IMR-90 (cell line): ENCODE measurements at regions not wholly inside any gene's neighbourhood (a gene's known extent, or its start where the extent isn't known, plus 50 kb on each side); places are given as distances from the start of the nearest gene placed in this dataset.
"Not testable (repeated sequence)": the region's sequence is repeated elsewhere in the genome, so short reads cannot be mapped to it uniquely, and the experiment has no call there.

Source experiments
- BHLHE40 ChIP-seq: fragments of 150-350 bp; IDR thresholded peaks from 2 replicates; pipeline ENCODE4 v1.6.1; 2016; ENCODE audit warnings: mild to moderate bottlenecking, low read depth, low read length
- CHD1 ChIP-seq: IDR thresholded peaks from 2 replicates; pipeline ENCODE4 v1.6.1; 2012; ENCODE audit warnings: low read depth, low read length, improper control_type of control experiment
- FOS ChIP-seq: fragments of 150-350 bp; IDR thresholded peaks from 2 replicates; pipeline ENCODE4 v1.6.1; 2016; ENCODE audit warnings: low read depth, low read length
- MAFK ChIP-seq: IDR thresholded peaks from 2 replicates; pipeline ENCODE4 v1.6.1; 2012; ENCODE audit warnings: low read depth, low read length, improper control_type of control experiment
- MAZ ChIP-seq: IDR thresholded peaks from 2 replicates; pipeline ENCODE4 v1.6.1; 2012; ENCODE audit warnings: low read depth, mild to moderate bottlenecking, low read length, improper control_type of control experiment, moderate library complexity, borderline replicate concordance
- POLR2A ChIP-seq: IDR thresholded peaks from 2 replicates; pipeline ENCODE4 v1.6.1; 2012; ENCODE audit warnings: mild to moderate bottlenecking, low read depth, low read length
- RAD21 ChIP-seq: IDR thresholded peaks from 2 replicates; pipeline ENCODE4 v1.6.1; 2012; ENCODE audit warnings: low read length, improper control_type of control experiment
- SMC3 ChIP-seq: fragments of 150-350 bp; IDR thresholded peaks from 2 replicates; pipeline ENCODE4 v1.6.1; 2016; ENCODE audit warnings: low read depth, mild to moderate bottlenecking, antibody characterized with exemption, low read length, moderate library complexity
- TF ChIP-seq, protein P1 (sequence below): conservative IDR thresholded peaks from 2 replicates; pipeline ENCODE4 v1.5.1; 2012; ENCODE audit warnings: mild to moderate bottlenecking, low read depth, low read length, improper control_type of control experiment
- TF ChIP-seq, protein P2 (sequence below): fragments of 150-350 bp; IDR thresholded peaks from 2 replicates; pipeline ENCODE4 v1.6.1; 2017; ENCODE audit warnings: mild to moderate bottlenecking, antibody characterized with exemption, low read length, low read depth

DNA sequence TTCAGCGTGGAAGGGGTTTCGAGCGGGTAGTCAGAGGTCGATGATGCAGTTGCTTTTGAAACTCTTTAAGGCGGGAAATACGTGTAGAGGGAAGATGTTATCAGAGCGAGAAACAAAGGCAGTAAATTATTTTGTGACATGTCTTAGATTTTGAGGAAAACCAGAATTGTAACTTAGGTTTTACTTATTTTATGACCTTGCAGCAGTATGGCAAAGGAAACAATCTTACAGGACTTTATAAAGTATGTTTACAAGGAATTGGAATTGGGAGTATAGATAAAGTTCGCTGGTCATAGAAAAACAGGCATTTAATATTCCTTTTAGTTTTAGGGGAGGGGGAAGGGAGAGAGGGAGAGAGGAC lies 103.3 kb downstream of the FAM72B start:
- TF ChIP-seq POLR2A, CHD1, RAD21, BHLHE40, SMC3, MAZ, FOS, MAFK: not testable (repeated sequence)
- TF ChIP-seq, protein P1, sequence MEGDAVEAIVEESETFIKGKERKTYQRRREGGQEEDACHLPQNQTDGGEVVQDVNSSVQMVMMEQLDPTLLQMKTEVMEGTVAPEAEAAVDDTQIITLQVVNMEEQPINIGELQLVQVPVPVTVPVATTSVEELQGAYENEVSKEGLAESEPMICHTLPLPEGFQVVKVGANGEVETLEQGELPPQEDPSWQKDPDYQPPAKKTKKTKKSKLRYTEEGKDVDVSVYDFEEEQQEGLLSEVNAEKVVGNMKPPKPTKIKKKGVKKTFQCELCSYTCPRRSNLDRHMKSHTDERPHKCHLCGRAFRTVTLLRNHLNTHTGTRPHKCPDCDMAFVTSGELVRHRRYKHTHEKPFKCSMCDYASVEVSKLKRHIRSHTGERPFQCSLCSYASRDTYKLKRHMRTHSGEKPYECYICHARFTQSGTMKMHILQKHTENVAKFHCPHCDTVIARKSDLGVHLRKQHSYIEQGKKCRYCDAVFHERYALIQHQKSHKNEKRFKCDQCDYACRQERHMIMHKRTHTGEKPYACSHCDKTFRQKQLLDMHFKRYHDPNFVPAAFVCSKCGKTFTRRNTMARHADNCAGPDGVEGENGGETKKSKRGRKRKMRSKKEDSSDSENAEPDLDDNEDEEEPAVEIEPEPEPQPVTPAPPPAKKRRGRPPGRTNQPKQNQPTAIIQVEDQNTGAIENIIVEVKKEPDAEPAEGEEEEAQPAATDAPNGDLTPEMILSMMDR: not testable (repeated sequence)
- TF ChIP-seq, protein P2, sequence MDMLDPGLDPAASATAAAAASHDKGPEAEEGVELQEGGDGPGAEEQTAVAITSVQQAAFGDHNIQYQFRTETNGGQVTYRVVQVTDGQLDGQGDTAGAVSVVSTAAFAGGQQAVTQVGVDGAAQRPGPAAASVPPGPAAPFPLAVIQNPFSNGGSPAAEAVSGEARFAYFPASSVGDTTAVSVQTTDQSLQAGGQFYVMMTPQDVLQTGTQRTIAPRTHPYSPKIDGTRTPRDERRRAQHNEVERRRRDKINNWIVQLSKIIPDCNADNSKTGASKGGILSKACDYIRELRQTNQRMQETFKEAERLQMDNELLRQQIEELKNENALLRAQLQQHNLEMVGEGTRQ: not testable (repeated sequence)
